GM18499 (cell line): ENCODE measurements at regions not wholly inside any gene's neighbourhood (a gene's known extent, or its start where the extent isn't known, plus 50 kb on each side); places are given as distances from the start of the nearest gene placed in this dataset.
"Not testable (repeated sequence)": the region's sequence is repeated elsewhere in the genome, so short reads cannot be mapped to it uniquely, and the experiment has no call there.

ENCODE experiments used
- ATAC-seq: cut with Tn5 transposase; IDR thresholded peaks from one replicate; pipeline ENCODE4 v1.9.1; 2021; ENCODE audit warnings: moderate number of reproducible peaks; ENCODE audit not compliant: insufficient read depth, unreplicated experiment

- peak; percentile 58 for ATAC-seq
Measured at GRCh38 chr6:126199466-126199865, 140.4 kb upstream of the CENPW start.

DNA sequence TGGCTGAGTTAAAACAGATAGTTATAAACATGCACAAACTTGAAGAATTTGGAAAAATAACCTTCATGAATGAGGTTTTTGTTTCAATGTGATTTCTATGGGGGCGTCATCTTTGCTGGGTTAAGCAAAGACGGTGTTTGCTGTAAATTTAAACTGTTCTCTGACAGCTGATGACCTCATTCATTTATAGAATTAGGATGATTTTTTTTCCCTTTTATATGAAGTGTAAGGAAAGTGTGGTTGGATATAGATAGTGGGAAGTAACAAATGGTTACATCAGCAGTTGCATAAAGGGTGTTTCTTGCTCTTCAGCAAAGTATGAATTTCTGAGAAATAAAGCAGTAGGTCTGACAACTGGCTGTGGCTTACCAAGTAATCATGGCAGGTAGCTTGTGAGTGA lies 137.2 kb upstream of the CENPW start:
- no peak for ATAC-seq

- ATAC-seq, result no peak
Measured at GRCh38 chr6:126204126-126204525, 135.8 kb upstream of the CENPW start.

DNA sequence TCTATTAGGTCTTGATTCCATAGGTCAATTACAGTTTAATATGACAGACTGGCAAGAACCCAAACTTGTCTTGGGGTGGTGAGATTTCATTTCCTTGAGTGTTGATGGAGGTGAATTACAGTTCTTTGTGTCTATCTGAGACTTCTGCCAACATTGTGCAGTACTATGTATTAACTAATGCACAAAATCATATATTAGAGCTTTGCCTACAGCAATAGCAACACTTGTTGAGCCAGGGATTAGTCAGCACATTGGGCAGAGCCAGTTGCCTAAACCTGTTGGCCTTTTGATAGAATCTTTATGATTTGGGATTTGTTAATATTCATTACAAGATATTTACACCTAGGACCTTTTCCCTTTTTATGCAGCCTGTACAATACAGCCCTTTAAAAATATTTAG lies 135.3 kb upstream of the CENPW start:
- ATAC-seq, result no peak

- no peak for ATAC-seq
Measured at GRCh38 chr6:126206504-126207246, 133.2 kb upstream of the CENPW start.

- no peak for ATAC-seq
Measured at GRCh38 chr6:126210398-126211075, 129.4 kb upstream of the CENPW start.

GRCh38 chr6:126217497-126217896 lies 122.4 kb upstream of the CENPW start:
- no peak for ATAC-seq

DNA sequence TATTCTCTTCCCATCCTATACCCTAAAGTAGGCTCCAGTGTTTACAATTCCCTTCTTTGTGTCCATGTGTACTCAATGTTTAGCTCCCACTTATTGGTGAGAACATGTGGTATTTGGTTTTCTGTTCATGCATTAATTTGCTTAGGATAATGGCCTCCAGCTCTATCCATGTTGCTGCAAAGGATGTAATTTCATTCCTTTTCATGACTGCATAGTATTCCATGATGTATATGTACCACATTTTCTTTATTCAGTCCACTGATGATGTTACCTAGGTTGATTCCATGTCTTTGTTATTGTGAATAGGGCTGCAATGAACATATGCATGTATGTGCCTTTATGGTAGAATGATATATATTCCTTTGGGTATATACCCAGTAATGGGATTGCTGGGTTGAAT lies 119.0 kb upstream of the CENPW start:
- ATAC-seq, result not testable (repeated sequence)

GRCh38 chr6:126227833-126228702 lies 111.8 kb upstream of the CENPW start:
- ATAC-seq, result no peak

DNA sequence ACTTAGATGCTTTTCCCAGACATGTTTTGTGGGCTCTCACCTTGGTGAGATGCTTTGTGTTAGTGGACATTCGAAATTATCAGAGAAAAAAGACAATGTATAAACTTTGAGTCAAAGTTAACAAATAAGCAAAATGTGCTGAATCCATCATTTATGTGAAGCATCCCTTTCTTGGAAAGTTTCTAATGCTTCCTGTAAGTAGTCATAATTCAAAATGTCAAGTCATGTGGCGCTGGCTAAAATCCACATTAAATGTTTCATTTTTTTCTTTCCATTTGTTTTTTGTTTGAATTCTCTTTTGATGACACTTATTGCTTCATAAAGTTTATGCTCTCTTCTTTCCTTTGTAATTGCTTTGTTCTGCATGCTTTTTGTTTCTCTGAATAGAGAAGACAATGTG lies 107.2 kb upstream of the CENPW start:
- ATAC-seq, result no peak

DNA sequence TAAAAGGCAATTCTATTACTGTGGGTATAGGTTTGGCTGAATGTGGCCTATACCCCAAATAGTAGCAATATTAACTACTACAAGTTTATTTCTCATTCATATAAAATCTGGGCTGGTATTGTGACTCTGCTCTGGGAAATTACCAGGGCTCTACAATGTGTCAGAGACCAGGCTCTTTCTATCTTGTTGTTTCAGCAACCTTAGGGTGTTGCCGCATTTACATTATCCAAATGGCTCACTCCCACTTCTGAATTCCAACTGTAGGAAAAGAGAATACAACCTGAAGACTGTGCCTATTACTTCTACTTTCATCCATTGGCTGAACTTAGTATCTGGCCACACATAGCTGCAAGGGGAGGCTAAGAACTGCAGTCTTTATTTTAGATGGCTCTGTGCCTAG lies 106.7 kb upstream of the CENPW start:
- ATAC-seq, result no peak

GRCh38 chr6:126235363-126235762 lies 104.6 kb upstream of the CENPW start:
- ATAC-seq, result no peak

DNA sequence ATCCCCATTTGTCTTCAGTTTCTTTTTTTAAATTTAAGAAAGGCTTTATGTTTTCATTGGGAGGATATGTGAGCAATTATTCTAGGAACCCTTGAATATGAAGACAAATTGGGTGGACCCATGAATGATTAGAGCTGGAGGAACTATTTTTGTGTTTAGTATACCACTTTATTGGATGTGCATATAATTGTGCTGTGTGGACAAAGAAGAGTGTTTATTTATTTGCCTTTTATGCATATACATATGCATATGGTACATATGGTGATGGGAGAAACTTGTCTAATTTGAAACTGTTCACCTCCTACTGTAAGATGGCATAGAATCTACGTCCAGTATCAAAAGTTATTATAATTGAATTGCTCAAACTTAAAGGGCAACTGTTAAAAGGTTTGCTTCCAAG lies 94.8 kb upstream of the CENPW start:
- no peak for ATAC-seq

DNA sequence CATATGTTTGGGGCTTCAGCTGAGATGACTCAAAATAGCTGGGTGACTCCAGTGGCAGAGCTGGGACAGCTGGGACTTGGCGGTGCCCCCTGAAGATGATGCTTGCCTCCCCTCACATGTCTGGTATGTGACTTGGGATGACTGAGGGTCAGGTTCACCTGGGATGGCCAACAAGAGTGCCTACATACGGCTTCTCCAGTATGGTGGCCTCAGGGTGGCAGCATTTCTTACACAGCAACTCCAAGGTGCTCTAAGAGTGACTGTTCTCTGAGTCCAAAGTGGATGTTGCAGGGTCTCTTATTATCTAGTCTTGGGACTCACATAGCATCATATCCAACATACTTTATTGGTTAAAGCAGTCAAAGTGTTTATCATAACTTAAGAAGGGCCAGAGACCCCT lies 87.8 kb upstream of the CENPW start:
- ATAC-seq, result no peak

- no peak for ATAC-seq
Measured at GRCh38 chr6:126253431-126253830, 86.5 kb upstream of the CENPW start.

DNA sequence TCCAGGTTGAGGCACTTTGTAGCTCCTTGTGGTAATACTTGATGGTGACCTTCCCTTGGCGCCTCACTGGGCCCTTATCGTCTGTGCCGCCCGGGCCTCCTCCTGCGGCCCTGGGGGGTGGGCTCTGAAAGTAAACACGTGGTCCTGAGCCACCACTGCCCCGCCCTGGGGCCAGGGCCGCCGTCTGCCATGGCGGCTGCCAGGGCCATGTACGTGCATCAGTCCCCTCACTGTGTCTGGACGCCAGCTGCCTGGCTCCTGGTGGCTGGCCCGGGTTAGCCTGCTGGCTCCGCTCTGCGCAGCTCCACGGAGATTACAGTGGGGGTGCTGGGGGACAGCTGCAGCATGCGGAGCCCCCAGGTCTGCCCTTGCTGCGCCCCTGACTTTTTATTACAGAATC lies 81.8 kb upstream of the CENPW start:
- ATAC-seq, result no peak

- ATAC-seq, result no peak
Measured at GRCh38 chr6:126261792-126262421, 78.0 kb upstream of the CENPW start.

GRCh38 chr6:126264265-126264664 lies 75.7 kb upstream of the CENPW start:
- ATAC-seq, result no peak

- no peak for ATAC-seq
Measured at GRCh38 chr6:126266664-126267063, 73.3 kb upstream of the CENPW start.

- no peak for ATAC-seq
Measured at GRCh38 chr6:126267626-126268025, 72.3 kb upstream of the CENPW start.

GRCh38 chr6:126268092-126268491 lies 71.8 kb upstream of the CENPW start:
- peak; percentile 70 for ATAC-seq
